Natural killer cell (primary cell): ENCODE measurements at regions not wholly inside any gene's neighbourhood (a gene's known extent, or its start where the extent isn't known, plus 50 kb on each side); places are given as distances from the start of the nearest gene placed in this dataset.

Experiments
- ATAC-seq, 3 donors: fragments of 150-1000 bp in 2 of 3; fragments of 200-7000 bp in 1 of 3; cut with Tn5 transposase; 1 replicate in 1 of 3; 2 replicates in 2 of 3; pipeline ENCODE4 v1.10.0; 2021; ENCODE audit warnings: mild to moderate bottlenecking in 2 of 3, moderate library complexity in 2 of 3
- DNase-seq, 2 donors: peaks; one replicate each; pipeline versions ENCODE4 v3.0.0 to v3.0.0-alpha.2; 2013 to 2021; ENCODE audit warnings: mixed read lengths in 1 of 2
- H3K27ac ChIP-seq: one replicate; pipeline ENCODE4 v1.5.1; 2013; ENCODE audit warnings: mild to moderate bottlenecking, low read length
- H3K27me3 ChIP-seq: one replicate; pipeline ENCODE4 v1.6.1; 2013; ENCODE audit warnings: low read length; ENCODE audit not compliant: control insufficient read depth, insufficient read depth
- H3K36me3 ChIP-seq: one replicate; pipeline ENCODE4 v1.6.1; 2013; ENCODE audit warnings: low read length; ENCODE audit not compliant: control insufficient read depth, insufficient read depth
- H3K4me1 ChIP-seq: one replicate; pipeline ENCODE4 v1.6.1; 2013; ENCODE audit warnings: low read length; ENCODE audit not compliant: control insufficient read depth, insufficient read depth
- H3K4me3 ChIP-seq: one replicate; pipeline ENCODE4 v1.5.1; 2013; ENCODE audit warnings: low read length
- H3K9me3 ChIP-seq: one replicate; pipeline ENCODE4 v1.6.1; 2013; ENCODE audit warnings: low read length; ENCODE audit not compliant: control insufficient read depth, insufficient read depth
- H3K27ac Mint-ChIP-seq, 2 donors: one replicate each; pipeline ENCODE4 v1.8.0; 2022; ENCODE audit warnings: mild to moderate bottlenecking in 2 of 2, mixed read lengths in 2 of 2, moderate library complexity in 1 of 2
- H3K27me3 Mint-ChIP-seq, 2 donors: one replicate each; pipeline ENCODE4 v1.8.0; 2022; ENCODE audit warnings: low read depth in 2 of 2, mixed read lengths in 2 of 2
- H3K36me3 Mint-ChIP-seq: one replicate; pipeline ENCODE4 v1.8.0; 2022; ENCODE audit warnings: mixed read lengths
- H3K4me1 Mint-ChIP-seq, 2 donors: one replicate each; pipeline ENCODE4 v1.8.0; 2022; ENCODE audit warnings: mixed read lengths in 2 of 2
- H3K4me3 Mint-ChIP-seq: one replicate; pipeline ENCODE4 v1.8.0; 2022; ENCODE audit warnings: mild to moderate bottlenecking, moderate library complexity, mixed read lengths
- H3K9me3 Mint-ChIP-seq, 2 donors: one replicate each; pipeline ENCODE4 v1.8.0; 2022; ENCODE audit warnings: mixed read lengths in 2 of 2
- WGBS: methylation state at CpG from one replicate; pipeline ENCODE4 v1.1.7; 2013; ENCODE audit warnings: missing lambda C conversion rate; ENCODE audit not compliant: insufficient coverage; 5-methylcytosine and 5-hydroxymethylcytosine counted together
- intact Hi-C: fragments of 100-400 bp; cut with micrococcal nuclease; formaldehyde crosslinking; loops from one replicate; pipeline ENCODE4 v1.14.2; 2022
- TF ChIP-seq, protein P1 (sequence below): fragments of 200-600 bp; IDR thresholded peaks from one replicate; pipeline ENCODE4 v1.8.0; 2022; ENCODE audit warnings: antibody characterized with exemption

DNA sequence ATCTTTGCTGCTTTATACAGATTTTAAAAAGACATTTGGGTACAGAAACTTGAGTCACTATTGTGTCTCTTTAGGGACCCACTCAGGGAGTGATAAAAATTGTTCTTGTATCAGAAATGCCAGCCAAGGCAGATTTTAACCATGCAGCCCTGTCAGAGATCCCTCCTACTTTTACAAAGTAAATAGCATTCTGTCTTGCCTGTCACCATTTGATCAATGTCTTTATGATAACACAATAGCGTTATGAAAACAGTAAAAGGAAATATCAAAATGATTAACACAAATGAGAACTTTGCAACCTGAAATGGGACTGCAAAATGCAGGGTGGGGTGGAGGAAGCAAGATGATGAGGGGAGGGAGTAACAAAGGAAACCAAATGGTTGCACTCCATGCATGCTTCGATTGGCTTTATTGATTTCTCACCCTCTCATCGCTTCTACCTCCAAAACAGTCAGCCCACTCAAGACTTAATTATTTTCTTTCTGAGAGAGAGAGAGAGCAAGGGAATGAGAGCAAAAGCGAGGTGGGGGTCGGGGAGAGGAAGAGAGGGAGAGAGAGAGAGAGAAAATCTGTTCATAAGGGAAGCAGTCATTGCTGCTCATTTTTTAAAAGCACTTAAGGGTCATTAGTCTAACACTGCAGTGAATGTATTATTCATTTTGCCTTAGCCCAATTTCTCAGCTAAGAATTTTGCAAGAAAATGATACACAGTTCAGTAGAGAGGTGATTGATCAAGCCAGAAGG, 576.5 kb downstream of the CSNK1G3 start:
- no peaks in the 10 kb centered on the region for H3K4me1 Mint-ChIP-seq
- ATAC-seq (no peak), DNase-seq (no peak)
- H3K36me3 Mint-ChIP-seq: no peaks in the 10 kb centered on the region
- no peak overlapping the region for H3K27ac ChIP-seq
- H3K27me3 Mint-ChIP-seq: no peaks in the 10 kb centered on the region
- H3K36me3 ChIP-seq: no peaks in the 10 kb centered on the region
- no peak overlapping the region for H3K4me3 ChIP-seq
- H3K27ac Mint-ChIP-seq: no peak overlapping the region
- peaks cover 5 to 15% of the 10 kb centered on the region in 2 donors for H3K9me3 Mint-ChIP-seq
- no peaks in the 10 kb centered on the region for H3K4me1 ChIP-seq
- WGBS: 80% methylated on average over 3 of the region's 5 CpGs
- H3K9me3 ChIP-seq: no peaks in the 10 kb centered on the region
- intact Hi-C loops: no loop called here
- no peak overlapping the region for H3K4me3 Mint-ChIP-seq
- no peaks in the 10 kb centered on the region for H3K27me3 ChIP-seq
- TF ChIP-seq, protein P1, sequence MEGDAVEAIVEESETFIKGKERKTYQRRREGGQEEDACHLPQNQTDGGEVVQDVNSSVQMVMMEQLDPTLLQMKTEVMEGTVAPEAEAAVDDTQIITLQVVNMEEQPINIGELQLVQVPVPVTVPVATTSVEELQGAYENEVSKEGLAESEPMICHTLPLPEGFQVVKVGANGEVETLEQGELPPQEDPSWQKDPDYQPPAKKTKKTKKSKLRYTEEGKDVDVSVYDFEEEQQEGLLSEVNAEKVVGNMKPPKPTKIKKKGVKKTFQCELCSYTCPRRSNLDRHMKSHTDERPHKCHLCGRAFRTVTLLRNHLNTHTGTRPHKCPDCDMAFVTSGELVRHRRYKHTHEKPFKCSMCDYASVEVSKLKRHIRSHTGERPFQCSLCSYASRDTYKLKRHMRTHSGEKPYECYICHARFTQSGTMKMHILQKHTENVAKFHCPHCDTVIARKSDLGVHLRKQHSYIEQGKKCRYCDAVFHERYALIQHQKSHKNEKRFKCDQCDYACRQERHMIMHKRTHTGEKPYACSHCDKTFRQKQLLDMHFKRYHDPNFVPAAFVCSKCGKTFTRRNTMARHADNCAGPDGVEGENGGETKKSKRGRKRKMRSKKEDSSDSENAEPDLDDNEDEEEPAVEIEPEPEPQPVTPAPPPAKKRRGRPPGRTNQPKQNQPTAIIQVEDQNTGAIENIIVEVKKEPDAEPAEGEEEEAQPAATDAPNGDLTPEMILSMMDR: no peak

GRCh38 chr5:124087752-124088151, 575.8 kb downstream of the CSNK1G3 start:
- H3K36me3 Mint-ChIP-seq: no peaks in the 10 kb centered on the region
- H3K9me3 Mint-ChIP-seq: peaks cover 5 to 15% of the 10 kb centered on the region in 2 donors
- Histone ChIP-seq H3K27me3 (no peaks in the 10 kb centered on the region), H3K4me1 (no peaks in the 10 kb centered on the region), H3K27ac (no peak overlapping the region), H3K4me3 (no peak overlapping the region), H3K36me3 (no peaks in the 10 kb centered on the region), H3K9me3 (no peaks in the 10 kb centered on the region)
- no peak overlapping the region for H3K27ac Mint-ChIP-seq
- H3K4me3 Mint-ChIP-seq: no peak overlapping the region
- no peaks in the 10 kb centered on the region for H3K27me3 Mint-ChIP-seq
- ATAC-seq (no peak), DNase-seq (no peak)
- 83% methylated on average over 2 of the region's 2 CpGs for WGBS
- intact Hi-C loops: no loop called here
- H3K4me1 Mint-ChIP-seq: no peaks in the 10 kb centered on the region
- TF ChIP-seq, protein P1: no peak

- DNase-seq (no peak), ATAC-seq (no peak)
- Histone ChIP-seq H3K36me3 (no peaks in the 10 kb centered on the region), H3K9me3 (peaks cover 7% of the 10 kb centered on the region), H3K27ac (no peak overlapping the region), H3K4me1 (no peaks in the 10 kb centered on the region), H3K27me3 (no peaks in the 10 kb centered on the region), H3K4me3 (no peak overlapping the region)
- Mint-ChIP-seq H3K9me3 (peaks cover 9 to 17% of the 10 kb centered on the region in 2 donors), H3K27ac (no peak overlapping the region), H3K27me3 (no peaks in the 10 kb centered on the region), H3K36me3 (no peaks in the 10 kb centered on the region), H3K4me1 (no peaks in the 10 kb centered on the region), H3K4me3 (no peak overlapping the region)
- intact Hi-C loops: no loop called here
- TF ChIP-seq, protein P1: no peak
These were observed 568.3 kb downstream of the CSNK1G3 start for GRCh38 chr5:124080256-124080655.

DNA sequence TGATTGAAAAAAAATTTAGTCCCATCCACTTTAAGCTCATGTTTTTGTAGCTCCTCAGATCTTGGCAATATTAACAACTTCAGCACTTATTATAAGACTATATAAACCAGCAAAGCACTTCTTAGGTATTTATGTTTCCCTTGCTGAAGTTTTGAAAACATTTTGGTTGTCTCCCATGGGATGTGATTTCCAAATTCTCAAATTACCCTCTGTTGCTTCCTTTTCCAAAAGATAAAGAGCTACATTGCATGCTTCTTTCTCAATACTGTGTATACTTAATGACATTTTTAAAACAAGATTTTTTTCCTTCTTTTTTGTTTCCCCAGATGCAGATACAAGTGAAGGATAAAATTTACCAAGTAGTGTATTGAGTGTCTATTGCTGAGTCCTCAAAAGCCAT, 567.1 kb downstream of the CSNK1G3 start:
- Histone ChIP-seq H3K36me3 (no peaks in the 10 kb centered on the region), H3K4me1 (no peaks in the 10 kb centered on the region), H3K4me3 (no peak overlapping the region), H3K9me3 (peaks cover 7% of the 10 kb centered on the region), H3K27me3 (no peaks in the 10 kb centered on the region), H3K27ac (no peak overlapping the region)
- TF ChIP-seq, protein P1: no peak
- Mint-ChIP-seq H3K9me3 (peaks cover 8 to 10% of the 10 kb centered on the region in 2 donors), H3K4me3 (no peak overlapping the region), H3K27me3 (no peaks in the 10 kb centered on the region), H3K27ac (no peak overlapping the region), H3K4me1 (no peaks in the 10 kb centered on the region), H3K36me3 (no peaks in the 10 kb centered on the region)
- intact Hi-C loops: no loop called here
- ATAC-seq (no peak), DNase-seq (no peak)
